ENCODE measurements at regions not wholly inside any gene's neighbourhood (a gene's known extent, or its start where the extent isn't known, plus 50 kb on each side); places are given as distances from the start of the nearest gene placed in this dataset.

DNA sequence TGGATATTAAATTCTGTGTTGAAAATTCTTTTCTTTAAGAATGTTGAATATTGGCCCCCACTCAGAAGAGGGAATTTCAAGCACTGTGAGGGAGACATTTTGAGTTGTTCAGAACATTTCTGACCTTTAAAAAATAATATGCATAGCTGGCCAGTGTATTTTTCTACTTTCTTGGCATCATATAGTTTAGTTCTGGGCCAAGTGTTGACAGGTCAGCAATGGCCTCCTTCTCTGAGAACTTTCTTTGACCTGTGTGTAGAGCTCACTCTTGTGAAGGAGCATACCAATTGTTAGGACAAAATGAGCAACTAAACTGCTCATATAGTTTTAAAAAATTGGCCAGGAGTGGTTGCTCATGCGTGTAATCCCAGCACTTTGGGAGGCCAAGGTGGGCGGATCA is 376.0 kb downstream of the LRRC70 start:
- Histone ChIP-seq H3K36me3 (replicated peaks; ENCODE audit: low read depth, low read length) (no peaks in the 10 kb centered on the region), H2AFZ (ENCODE audit: low read depth, low read length) (no peak overlapping the region), H3K27ac (ENCODE audit: low read length) (no peak overlapping the region), H3K9ac (ENCODE audit: low read length) (no peak overlapping the region), H3K27me3 (ENCODE audit: low read depth, low read length) (no peaks in the 10 kb centered on the region), H3K4me3 (ENCODE audit: low read length) (no peak overlapping the region), H4K20me1 (ENCODE audit: insufficient read depth, low read length) (no peaks in the 10 kb centered on the region), H3K4me1 (ENCODE audit: low read length) (no peaks in the 10 kb centered on the region), H3K79me2 (ENCODE audit: low read length) (no peaks in the 10 kb centered on the region), H3K4me2 (ENCODE audit: low read length) (no peak overlapping the region), H3K9me3 (ENCODE audit: insufficient read depth, low read length) (no peaks in the 10 kb centered on the region)
- TF ChIP-seq, protein P1, sequence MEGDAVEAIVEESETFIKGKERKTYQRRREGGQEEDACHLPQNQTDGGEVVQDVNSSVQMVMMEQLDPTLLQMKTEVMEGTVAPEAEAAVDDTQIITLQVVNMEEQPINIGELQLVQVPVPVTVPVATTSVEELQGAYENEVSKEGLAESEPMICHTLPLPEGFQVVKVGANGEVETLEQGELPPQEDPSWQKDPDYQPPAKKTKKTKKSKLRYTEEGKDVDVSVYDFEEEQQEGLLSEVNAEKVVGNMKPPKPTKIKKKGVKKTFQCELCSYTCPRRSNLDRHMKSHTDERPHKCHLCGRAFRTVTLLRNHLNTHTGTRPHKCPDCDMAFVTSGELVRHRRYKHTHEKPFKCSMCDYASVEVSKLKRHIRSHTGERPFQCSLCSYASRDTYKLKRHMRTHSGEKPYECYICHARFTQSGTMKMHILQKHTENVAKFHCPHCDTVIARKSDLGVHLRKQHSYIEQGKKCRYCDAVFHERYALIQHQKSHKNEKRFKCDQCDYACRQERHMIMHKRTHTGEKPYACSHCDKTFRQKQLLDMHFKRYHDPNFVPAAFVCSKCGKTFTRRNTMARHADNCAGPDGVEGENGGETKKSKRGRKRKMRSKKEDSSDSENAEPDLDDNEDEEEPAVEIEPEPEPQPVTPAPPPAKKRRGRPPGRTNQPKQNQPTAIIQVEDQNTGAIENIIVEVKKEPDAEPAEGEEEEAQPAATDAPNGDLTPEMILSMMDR (IDR thresholded peaks at IDR 0.05; ENCODE audit: low read depth, low read length) = no peak
- no peak for TF ChIP-seq EZH2phosphoT487 (IDR thresholded peaks at IDR 0.05; ENCODE audit: low read depth)

DNA sequence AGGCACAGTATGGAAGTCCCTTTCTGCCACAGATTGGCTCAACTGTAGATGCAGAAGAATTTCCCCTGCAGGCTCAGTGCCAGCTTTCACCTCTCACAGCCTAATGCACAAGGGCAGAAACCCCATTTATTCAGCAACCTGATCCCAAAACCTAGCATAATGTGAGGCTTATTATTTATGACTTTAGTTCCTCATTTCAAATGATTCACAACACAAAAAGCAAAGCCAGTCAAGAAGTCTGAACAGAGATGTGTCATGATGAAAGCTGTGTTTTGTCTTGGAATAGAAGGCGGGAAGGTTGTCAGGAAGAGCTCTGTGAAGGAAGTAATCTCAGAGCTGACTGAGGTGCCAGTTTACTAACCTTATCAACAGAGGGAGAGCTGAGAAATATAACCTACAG is 369.7 kb downstream of the LRRC70 start:
- H3K27me3 ChIP-seq (ENCODE audit: low read depth, low read length) = no peaks in the 10 kb centered on the region
- no peak overlapping the region for H3K4me2 ChIP-seq (ENCODE audit: low read length)
- no peaks in the 10 kb centered on the region for H3K9me3 ChIP-seq (ENCODE audit: insufficient read depth, low read length)
- no peaks in the 10 kb centered on the region for H3K36me3 ChIP-seq (replicated peaks; ENCODE audit: low read depth, low read length)
- no peak overlapping the region for H3K27ac ChIP-seq (ENCODE audit: low read length)
- H3K79me2 ChIP-seq (ENCODE audit: low read length) = no peaks in the 10 kb centered on the region
- no peak overlapping the region for H2AFZ ChIP-seq (ENCODE audit: low read depth, low read length)
- H4K20me1 ChIP-seq (ENCODE audit: insufficient read depth, low read length) = no peaks in the 10 kb centered on the region
- TF ChIP-seq, protein P1 (IDR thresholded peaks at IDR 0.05; ENCODE audit: low read depth, low read length) = no peak
- no peak for TF ChIP-seq EZH2phosphoT487 (IDR thresholded peaks at IDR 0.05; ENCODE audit: low read depth)
- H3K4me3 ChIP-seq (ENCODE audit: low read length) = no peak overlapping the region
- no peak overlapping the region for H3K9ac ChIP-seq (ENCODE audit: low read length)
- no peaks in the 10 kb centered on the region for H3K4me1 ChIP-seq (ENCODE audit: low read length)

DNA sequence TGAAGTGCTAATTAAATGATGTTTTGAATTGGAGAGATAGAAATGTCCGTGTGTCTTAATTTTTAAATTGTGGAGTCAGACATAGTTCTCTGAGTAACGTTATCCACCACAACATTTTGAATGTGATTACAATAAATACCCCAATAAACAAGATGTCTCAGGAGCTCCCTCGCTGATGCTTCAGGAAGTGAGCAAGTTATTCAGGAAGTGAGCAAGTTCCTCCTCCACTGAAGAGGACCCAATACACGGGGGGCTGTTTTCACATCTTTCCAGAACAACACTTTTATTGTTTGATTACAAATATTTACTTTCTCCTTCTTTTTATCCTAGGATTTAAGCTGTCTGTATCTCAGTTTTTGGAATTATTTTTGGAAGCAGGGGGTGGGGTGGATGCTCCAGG is 363.8 kb downstream of the LRRC70 start:
- Histone ChIP-seq H3K4me2 (ENCODE audit: low read length) (no peak overlapping the region), H3K79me2 (ENCODE audit: low read length) (no peaks in the 10 kb centered on the region), H3K36me3 (replicated peaks; ENCODE audit: low read depth, low read length) (no peaks in the 10 kb centered on the region), H3K27ac (ENCODE audit: low read length) (no peak overlapping the region), H3K4me3 (ENCODE audit: low read length) (no peak overlapping the region), H3K27me3 (ENCODE audit: low read depth, low read length) (no peaks in the 10 kb centered on the region), H3K4me1 (ENCODE audit: low read length) (no peaks in the 10 kb centered on the region), H4K20me1 (ENCODE audit: insufficient read depth, low read length) (no peaks in the 10 kb centered on the region), H3K9me3 (ENCODE audit: insufficient read depth, low read length) (no peaks in the 10 kb centered on the region), H2AFZ (ENCODE audit: low read depth, low read length) (peak overlapping the region; percentile 34), H3K9ac (ENCODE audit: low read length) (no peak overlapping the region)
- no peak for TF ChIP-seq EZH2phosphoT487 (IDR thresholded peaks at IDR 0.05; ENCODE audit: low read depth)
- TF ChIP-seq, protein P1 (IDR thresholded peaks at IDR 0.05; ENCODE audit: low read depth, low read length) = no peak

DNA sequence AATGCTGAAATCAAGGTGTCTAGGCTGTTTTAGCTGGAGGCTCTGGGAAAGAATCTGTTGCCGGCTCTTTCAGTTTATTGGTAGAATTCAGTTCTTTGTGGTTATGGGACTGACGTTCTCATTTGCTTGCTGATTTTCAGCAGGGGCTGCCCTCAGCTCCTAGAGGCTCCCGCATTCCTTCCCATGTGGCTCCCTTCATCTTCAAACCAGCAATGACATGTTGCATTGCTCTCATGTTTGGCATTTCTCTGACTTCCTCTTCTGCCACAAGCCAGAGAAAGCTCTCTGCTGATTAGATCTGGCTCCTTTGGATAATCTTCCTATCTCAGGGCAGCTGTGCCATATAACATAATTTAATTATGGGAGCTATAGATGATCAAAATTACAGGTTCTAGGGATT is 360.3 kb downstream of the LRRC70 start:
- Histone ChIP-seq H3K9me3 (ENCODE audit: insufficient read depth, low read length) (no peaks in the 10 kb centered on the region), H3K27me3 (ENCODE audit: low read depth, low read length) (no peaks in the 10 kb centered on the region), H2AFZ (ENCODE audit: low read depth, low read length) (no peak overlapping the region), H3K27ac (ENCODE audit: low read length) (no peak overlapping the region), H3K4me2 (ENCODE audit: low read length) (no peak overlapping the region), H4K20me1 (ENCODE audit: insufficient read depth, low read length) (no peaks in the 10 kb centered on the region), H3K9ac (ENCODE audit: low read length) (no peak overlapping the region), H3K36me3 (replicated peaks; ENCODE audit: low read depth, low read length) (no peaks in the 10 kb centered on the region), H3K4me1 (ENCODE audit: low read length) (no peaks in the 10 kb centered on the region), H3K4me3 (ENCODE audit: low read length) (no peak overlapping the region), H3K79me2 (ENCODE audit: low read length) (no peaks in the 10 kb centered on the region)
- TF ChIP-seq, protein P1 (IDR thresholded peaks at IDR 0.05; ENCODE audit: low read depth, low read length) = no peak
- TF ChIP-seq EZH2phosphoT487 (IDR thresholded peaks at IDR 0.05; ENCODE audit: low read depth) = no peak
